C4-2B (cell line): ENCODE measurements at regions not wholly inside any gene's neighbourhood (a gene's known extent, or its start where the extent isn't known, plus 50 kb on each side); places are given as distances from the start of the nearest gene placed in this dataset.

ENCODE experiments used
- ZFX ChIP-seq: fragments of 450-650 bp; IDR thresholded peaks from 2 replicates; pipeline ENCODE4 v1.6.1; 2017
- TF ChIP-seq, protein P1 (sequence below): fragments of 450-650 bp; conservative IDR thresholded peaks from 2 replicates; pipeline ENCODE4 v1.5.1; 2017; ENCODE audit warnings: mild to moderate bottlenecking

DNA sequence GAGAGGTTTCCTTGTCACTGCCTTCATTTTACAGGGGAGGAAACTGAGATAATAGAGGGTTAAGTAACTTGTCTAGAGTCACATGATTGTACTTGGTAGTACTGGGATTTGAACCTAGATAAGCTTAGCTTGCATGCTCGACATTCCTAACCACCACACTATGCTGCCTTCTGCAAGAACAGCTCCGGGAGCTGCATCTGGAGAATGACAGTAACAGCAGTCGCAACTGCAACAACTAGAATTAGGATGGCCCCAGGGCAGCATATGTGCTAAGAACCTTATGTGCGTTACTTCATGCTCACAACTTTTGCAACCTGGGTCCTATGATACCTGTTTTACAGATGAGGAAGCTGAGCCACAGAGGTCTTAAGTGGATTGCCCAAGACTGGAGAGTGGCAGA lies 89.5 kb upstream of the LCORL start:
- TF ChIP-seq, protein P1, sequence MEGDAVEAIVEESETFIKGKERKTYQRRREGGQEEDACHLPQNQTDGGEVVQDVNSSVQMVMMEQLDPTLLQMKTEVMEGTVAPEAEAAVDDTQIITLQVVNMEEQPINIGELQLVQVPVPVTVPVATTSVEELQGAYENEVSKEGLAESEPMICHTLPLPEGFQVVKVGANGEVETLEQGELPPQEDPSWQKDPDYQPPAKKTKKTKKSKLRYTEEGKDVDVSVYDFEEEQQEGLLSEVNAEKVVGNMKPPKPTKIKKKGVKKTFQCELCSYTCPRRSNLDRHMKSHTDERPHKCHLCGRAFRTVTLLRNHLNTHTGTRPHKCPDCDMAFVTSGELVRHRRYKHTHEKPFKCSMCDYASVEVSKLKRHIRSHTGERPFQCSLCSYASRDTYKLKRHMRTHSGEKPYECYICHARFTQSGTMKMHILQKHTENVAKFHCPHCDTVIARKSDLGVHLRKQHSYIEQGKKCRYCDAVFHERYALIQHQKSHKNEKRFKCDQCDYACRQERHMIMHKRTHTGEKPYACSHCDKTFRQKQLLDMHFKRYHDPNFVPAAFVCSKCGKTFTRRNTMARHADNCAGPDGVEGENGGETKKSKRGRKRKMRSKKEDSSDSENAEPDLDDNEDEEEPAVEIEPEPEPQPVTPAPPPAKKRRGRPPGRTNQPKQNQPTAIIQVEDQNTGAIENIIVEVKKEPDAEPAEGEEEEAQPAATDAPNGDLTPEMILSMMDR = no peak
- no peak for TF ChIP-seq ZFX
